ENCODE measurements at regions not wholly inside any gene's neighbourhood (a gene's known extent, or its start where the extent isn't known, plus 50 kb on each side); places are given as distances from the start of the nearest gene placed in this dataset.

GRCh38 chr7:142452791-142453190 is 194.9 kb upstream of the PRSS58 start:
- H3K79me2 ChIP-seq (ENCODE audit: insufficient read depth, low read length) = no peaks in the 10 kb centered on the region
- H3K27ac ChIP-seq (ENCODE audit: extremely low read length, insufficient read depth, low read length) = no peak overlapping the region
- in situ Hi-C loops (cut with HindIII; ENCODE audit: extremely low pct_ligation_motif_present, low pct_unique_long_range_greater_than_20kb) = no loop called here
- ChIA-PET POLR2A (no interaction called here), CTCF (ENCODE audit: low intra/inter-chr PET ratio, low total read pairs) (no interaction called here)
- TF ChIP-seq ZNF75D (CRISPR knock-in tag; IDR thresholded peaks at IDR 0.05; ENCODE audit: borderline replicate concordance) = no peak
- no peak for TF ChIP-seq PHF5A (CRISPR knock-in tag; IDR thresholded peaks at IDR 0.05; ENCODE audit: low read depth, unreplicated experiment)
- FAIRE-seq = no peak
- no peaks in the 10 kb centered on the region for H3K9me3 ChIP-seq (ENCODE audit: low read length)
- no peak for ATAC-seq
- no peaks in the 10 kb centered on the region for H4K20me1 ChIP-seq (ENCODE audit: insufficient read depth, low read length)
- H3K4me3 ChIP-seq (replicated peaks in 1 of 3; ENCODE audit: insufficient read depth in 1 of 3, low read depth in 2 of 3, low read length in 3 of 3) = no peak overlapping the region
- no peaks in the 10 kb centered on the region for H3K36me3 ChIP-seq (replicated peaks in 1 of 2; ENCODE audit: control insufficient read depth in 1 of 2, insufficient read depth in 2 of 2, low read length in 2 of 2)
- H3K4me1 ChIP-seq (ENCODE audit: insufficient read depth, low read length) = no peaks in the 10 kb centered on the region
- 0% methylated on average over 4 of the region's 4 CpGs for WGBS (ENCODE audit: low lambda C conversion rate)
- no TSS peak for BruUV-seq (replicated peaks)
- no peak overlapping the region for H3K4me2 ChIP-seq (ENCODE audit: low read depth, low read length)
- intact Hi-C loops (cut with micrococcal nuclease; ENCODE audit: unreplicated experiment) = no loop called here
- H3K9ac ChIP-seq (ENCODE audit: insufficient read depth, low read depth, low read length) = no peak overlapping the region
- H2AFZ ChIP-seq (ENCODE audit: low read length) = no peak overlapping the region
- DNase-seq (ENCODE audit: low spot score) = no peak
- peaks cover 3 to 14% of the 10 kb centered on the region in 2 experiments; a peak in 2 of 5 replicates for H3K27me3 ChIP-seq (ENCODE audit: control insufficient read depth in 1 of 2, insufficient read depth in 2 of 2, low read length in 2 of 2)

- WGBS (ENCODE audit: low lambda C conversion rate) = 4% methylated on average over 4 of the region's 4 CpGs
- ChIA-PET CTCF (ENCODE audit: low intra/inter-chr PET ratio, low total read pairs) (no interaction called here), POLR2A (no interaction called here)
- Histone ChIP-seq H3K36me3 (replicated peaks in 1 of 2; ENCODE audit: control insufficient read depth in 1 of 2, insufficient read depth in 2 of 2, low read length in 2 of 2) (no peaks in the 10 kb centered on the region), H3K9ac (ENCODE audit: insufficient read depth, low read depth, low read length) (no peak overlapping the region), H3K27me3 (ENCODE audit: control insufficient read depth in 1 of 2, insufficient read depth in 2 of 2, low read length in 2 of 2) (peaks cover 3 to 14% of the 10 kb centered on the region in 2 experiments; a peak in 2 of 5 replicates), H3K27ac (ENCODE audit: extremely low read length, insufficient read depth, low read length) (no peak overlapping the region), H3K4me3 (replicated peaks in 1 of 3; ENCODE audit: insufficient read depth in 1 of 3, low read depth in 2 of 3, low read length in 3 of 3) (no peak overlapping the region), H3K79me2 (ENCODE audit: insufficient read depth, low read length) (no peaks in the 10 kb centered on the region), H3K9me3 (ENCODE audit: low read length) (no peaks in the 10 kb centered on the region), H2AFZ (ENCODE audit: low read length) (no peak overlapping the region), H3K4me2 (ENCODE audit: low read depth, low read length) (no peak overlapping the region), H4K20me1 (ENCODE audit: insufficient read depth, low read length) (no peaks in the 10 kb centered on the region), H3K4me1 (ENCODE audit: insufficient read depth, low read length) (no peaks in the 10 kb centered on the region)
- ATAC-seq = no peak
- in situ Hi-C loops (cut with HindIII; ENCODE audit: extremely low pct_ligation_motif_present, low pct_unique_long_range_greater_than_20kb) (no loop called here), intact Hi-C loops (cut with micrococcal nuclease; ENCODE audit: unreplicated experiment) (no loop called here)
- no peak for FAIRE-seq
- no peak for DNase-seq (ENCODE audit: low spot score)
- BruUV-seq (replicated peaks) = no TSS peak
- TF ChIP-seq YEATS4 (CRISPR knock-in tag; IDR thresholded peaks at IDR 0.05; ENCODE audit: borderline replicate concordance) (no peak), ZNF18 (CRISPR knock-in tag; IDR thresholded peaks at IDR 0.05; ENCODE audit: insufficient replicate concordance) (no peak), PRMT3 (CRISPR knock-in tag; IDR thresholded peaks at IDR 0.05; ENCODE audit: borderline replicate concordance, low read depth) (no peak), ZNF646 (CRISPR knock-in tag; IDR thresholded peaks at IDR 0.05) (no peak), ZBTB20 (CRISPR knock-in tag; IDR thresholded peaks at IDR 0.05; ENCODE audit: borderline replicate concordance, low read depth) (no peak), MAFG (CRISPR knock-in tag; IDR thresholded peaks at IDR 0.05) (no peak), IKZF5 (CRISPR knock-in tag; IDR thresholded peaks at IDR 0.05) (no peak)
Observed at GRCh38 chr7:142451817-142452216, 194.0 kb upstream of the PRSS58 start.
